Stomach (tissue), 4 donors: ENCODE measurements at regions not wholly inside any gene's neighbourhood (a gene's known extent, or its start where the extent isn't known, plus 50 kb on each side); places are given as distances from the start of the nearest gene placed in this dataset.

Experiments used
- EP300 ChIP-seq: sonication (generic); formaldehyde crosslinking; IDR thresholded peaks from one replicate; pipeline ENCODE4 v1.6.1; 2017; ENCODE audit warnings: antibody characterized with exemption
- POLR2A ChIP-seq, 4 donors: fragments of 450-650 bp; IDR thresholded peaks; one replicate each; pipeline ENCODE4 v1.6.1; 2016; ENCODE audit warnings: antibody characterized with exemption in 4 of 4, control low read depth in 2 of 4, mild to moderate bottlenecking in 1 of 4, moderate library complexity in 1 of 4
- POLR2AphosphoS5 ChIP-seq, 3 donors: sonication (generic); formaldehyde crosslinking; IDR thresholded peaks; one replicate each; pipeline ENCODE4 v1.6.1; 2016; ENCODE audit warnings: antibody characterized with exemption in 3 of 3
- TF ChIP-seq, protein P1 (sequence below), 7 experiments: fragments of 450-650 bp in 4 of 7; fragments of 200-600 bp in 3 of 7; sonication (generic) in 3 of 7; IDR thresholded peaks; one replicate each; pipeline ENCODE4 v1.5.1; 2016 to 2019; ENCODE audit warnings: antibody characterized with exemption in 7 of 7, control low read depth in 2 of 7, mild to moderate bottlenecking in 1 of 7

DNA sequence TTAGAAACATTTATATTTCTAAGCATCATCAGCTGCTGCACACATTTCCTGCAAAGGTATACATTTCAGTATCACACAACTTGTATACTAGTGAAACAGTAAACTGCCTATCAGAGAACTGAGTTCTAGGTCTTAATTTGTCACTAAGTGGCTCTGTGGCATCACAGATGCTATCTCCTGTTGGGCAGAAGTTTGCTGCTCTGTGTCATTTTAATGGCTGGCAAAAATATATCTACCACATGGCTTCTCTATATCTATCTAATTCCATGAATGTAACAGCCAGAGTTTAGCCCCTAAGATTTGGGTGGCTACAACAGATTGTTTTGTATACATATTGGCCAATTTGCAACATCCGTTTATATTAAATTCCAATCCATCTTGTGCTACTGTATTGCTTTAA is 1231.9 kb upstream of the C9orf72 start:
- no peak for TF ChIP-seq POLR2AphosphoS5 (IDR thresholded peaks at IDR 0.05)
- TF ChIP-seq, protein P1, sequence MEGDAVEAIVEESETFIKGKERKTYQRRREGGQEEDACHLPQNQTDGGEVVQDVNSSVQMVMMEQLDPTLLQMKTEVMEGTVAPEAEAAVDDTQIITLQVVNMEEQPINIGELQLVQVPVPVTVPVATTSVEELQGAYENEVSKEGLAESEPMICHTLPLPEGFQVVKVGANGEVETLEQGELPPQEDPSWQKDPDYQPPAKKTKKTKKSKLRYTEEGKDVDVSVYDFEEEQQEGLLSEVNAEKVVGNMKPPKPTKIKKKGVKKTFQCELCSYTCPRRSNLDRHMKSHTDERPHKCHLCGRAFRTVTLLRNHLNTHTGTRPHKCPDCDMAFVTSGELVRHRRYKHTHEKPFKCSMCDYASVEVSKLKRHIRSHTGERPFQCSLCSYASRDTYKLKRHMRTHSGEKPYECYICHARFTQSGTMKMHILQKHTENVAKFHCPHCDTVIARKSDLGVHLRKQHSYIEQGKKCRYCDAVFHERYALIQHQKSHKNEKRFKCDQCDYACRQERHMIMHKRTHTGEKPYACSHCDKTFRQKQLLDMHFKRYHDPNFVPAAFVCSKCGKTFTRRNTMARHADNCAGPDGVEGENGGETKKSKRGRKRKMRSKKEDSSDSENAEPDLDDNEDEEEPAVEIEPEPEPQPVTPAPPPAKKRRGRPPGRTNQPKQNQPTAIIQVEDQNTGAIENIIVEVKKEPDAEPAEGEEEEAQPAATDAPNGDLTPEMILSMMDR (IDR thresholded peaks at IDR 0.05), result no peak
- TF ChIP-seq POLR2A (IDR thresholded peaks at IDR 0.05), result no peak
- no peak for TF ChIP-seq EP300
